Vagina (tissue), 2 donors: ENCODE measurements at regions not wholly inside any gene's neighbourhood (a gene's known extent, or its start where the extent isn't known, plus 50 kb on each side); places are given as distances from the start of the nearest gene placed in this dataset.

Source experiments
- DNase-seq, 2 donors: peaks; one replicate each; pipeline ENCODE4 v3.0.0-alpha.2; 2017; ENCODE audit errors: extremely low spot score in 2 of 2
- H3K27ac ChIP-seq: fragments of 200-600 bp; sonication (generic); one replicate; pipeline ENCODE4 v1.5.1; 2019
- H3K27me3 ChIP-seq: fragments of 200-600 bp; sonication (generic); one replicate; pipeline ENCODE4 v1.5.1; 2019
- H3K36me3 ChIP-seq, 2 donors: fragments of 200-600 bp; sonication (generic); one replicate each; pipeline ENCODE4 v1.5.1; 2017 to 2019
- H3K4me1 ChIP-seq: fragments of 200-600 bp; sonication (generic); one replicate; pipeline ENCODE4 v1.5.1; 2019
- H3K4me3 ChIP-seq, 2 donors: fragments of 200-600 bp; sonication (generic); 1 replicate in 1 of 2; 2 replicates in 1 of 2; pipeline ENCODE4 v1.5.1; 2016 to 2019
- H3K9me3 ChIP-seq: fragments of 200-600 bp; sonication (generic); one replicate; pipeline ENCODE4 v1.5.1; 2019
- POLR2A ChIP-seq, 2 donors: fragments of 450-650 bp; IDR thresholded peaks; one replicate each; pipeline ENCODE4 v1.6.1; 2017; ENCODE audit warnings: antibody characterized with exemption in 2 of 2, mild to moderate bottlenecking in 2 of 2, moderate library complexity in 2 of 2
- POLR2AphosphoS5 ChIP-seq, 2 donors: sonication (generic); formaldehyde crosslinking; IDR thresholded peaks; one replicate each; pipeline ENCODE4 v1.9.0; 2017; ENCODE audit warnings: antibody characterized with exemption in 2 of 2, mild to moderate bottlenecking in 2 of 2, low read depth in 1 of 2; ENCODE audit not compliant: insufficient read depth in 1 of 2
- intact Hi-C: fragments of 100-400 bp; cut with DNase I; formaldehyde crosslinking; loops from one replicate; pipeline ENCODE4 v1.15.1; 2023
- TF ChIP-seq, protein P1 (sequence below), 3 experiments: fragments of 450-650 bp in 2 of 3; fragments of 200-600 bp in 1 of 3; sonication (generic) in 1 of 3; IDR thresholded peaks; one replicate each; pipeline ENCODE4 v1.5.1; 2017 to 2019; ENCODE audit warnings: antibody characterized with exemption in 3 of 3, mild to moderate bottlenecking in 2 of 3, moderate library complexity in 2 of 3

DNA sequence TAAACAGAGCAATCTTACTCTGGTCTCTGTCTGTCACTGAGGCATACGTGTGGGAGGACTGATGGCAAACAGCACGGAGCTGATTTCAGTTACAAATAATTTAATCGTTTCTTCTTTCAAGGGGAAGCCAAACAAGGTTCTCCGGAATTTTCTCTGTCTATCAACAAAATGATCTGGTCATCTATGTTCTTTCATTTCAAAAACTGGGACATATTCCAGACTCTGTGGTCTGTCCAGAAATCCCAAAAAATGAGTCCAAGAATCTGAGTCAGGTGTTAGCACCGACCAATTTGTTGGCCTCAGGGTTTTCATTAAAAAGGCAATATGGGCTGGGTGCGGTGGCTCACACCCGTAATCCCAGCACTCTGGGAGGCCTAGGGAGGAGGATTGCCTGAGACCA, 69.9 kb upstream of the ZNF608 start:
- Histone ChIP-seq H3K27ac (no peak overlapping the region), H3K4me3 (no peak overlapping the region), H3K27me3 (no peaks in the 10 kb centered on the region), H3K36me3 (no peaks in the 10 kb centered on the region), H3K4me1 (no peaks in the 10 kb centered on the region), H3K9me3 (no peaks in the 10 kb centered on the region)
- no peak for DNase-seq
- TF ChIP-seq, protein P1, sequence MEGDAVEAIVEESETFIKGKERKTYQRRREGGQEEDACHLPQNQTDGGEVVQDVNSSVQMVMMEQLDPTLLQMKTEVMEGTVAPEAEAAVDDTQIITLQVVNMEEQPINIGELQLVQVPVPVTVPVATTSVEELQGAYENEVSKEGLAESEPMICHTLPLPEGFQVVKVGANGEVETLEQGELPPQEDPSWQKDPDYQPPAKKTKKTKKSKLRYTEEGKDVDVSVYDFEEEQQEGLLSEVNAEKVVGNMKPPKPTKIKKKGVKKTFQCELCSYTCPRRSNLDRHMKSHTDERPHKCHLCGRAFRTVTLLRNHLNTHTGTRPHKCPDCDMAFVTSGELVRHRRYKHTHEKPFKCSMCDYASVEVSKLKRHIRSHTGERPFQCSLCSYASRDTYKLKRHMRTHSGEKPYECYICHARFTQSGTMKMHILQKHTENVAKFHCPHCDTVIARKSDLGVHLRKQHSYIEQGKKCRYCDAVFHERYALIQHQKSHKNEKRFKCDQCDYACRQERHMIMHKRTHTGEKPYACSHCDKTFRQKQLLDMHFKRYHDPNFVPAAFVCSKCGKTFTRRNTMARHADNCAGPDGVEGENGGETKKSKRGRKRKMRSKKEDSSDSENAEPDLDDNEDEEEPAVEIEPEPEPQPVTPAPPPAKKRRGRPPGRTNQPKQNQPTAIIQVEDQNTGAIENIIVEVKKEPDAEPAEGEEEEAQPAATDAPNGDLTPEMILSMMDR (IDR thresholded peaks at IDR 0.05) = no peak
- TF ChIP-seq POLR2A (IDR thresholded peaks at IDR 0.05) (no peak), POLR2AphosphoS5 (IDR thresholded peaks at IDR 0.05; ENCODE audit: insufficient read depth in 1 of 2, low read depth in 1 of 2) (no peak)
- intact Hi-C loops = no loop called here

DNA sequence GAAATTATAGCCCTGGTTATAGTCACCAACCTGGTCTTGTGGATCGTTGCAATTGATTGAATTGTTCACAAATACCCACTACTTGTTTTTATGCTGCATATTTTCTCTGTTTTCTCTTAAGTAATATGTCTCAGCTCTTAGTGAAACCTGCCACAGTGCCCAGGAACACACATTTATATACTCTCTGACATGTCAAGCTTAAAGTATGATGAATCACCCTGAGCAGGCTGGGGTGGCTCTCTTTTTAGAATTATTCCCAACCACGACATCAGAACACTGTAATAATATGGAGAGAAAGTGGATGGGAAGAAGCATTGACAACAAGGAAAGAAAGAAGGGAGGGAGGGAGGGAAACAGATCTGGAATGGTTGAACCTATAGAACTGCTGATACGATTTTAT, 72.8 kb upstream of the ZNF608 start:
- Histone ChIP-seq H3K9me3 (no peaks in the 10 kb centered on the region), H3K4me1 (peaks cover 5% of the 10 kb centered on the region), H3K27me3 (no peaks in the 10 kb centered on the region), H3K4me3 (no peak overlapping the region), H3K36me3 (no peaks in the 10 kb centered on the region), H3K27ac (no peak overlapping the region)
- no peak for TF ChIP-seq POLR2A (IDR thresholded peaks at IDR 0.05)
- no peak for TF ChIP-seq POLR2AphosphoS5 (IDR thresholded peaks at IDR 0.05; ENCODE audit: insufficient read depth in 1 of 2, low read depth in 1 of 2)
- TF ChIP-seq, protein P1 (IDR thresholded peaks at IDR 0.05) = no peak
- no peak for DNase-seq
- intact Hi-C loops = no loop called here

DNA sequence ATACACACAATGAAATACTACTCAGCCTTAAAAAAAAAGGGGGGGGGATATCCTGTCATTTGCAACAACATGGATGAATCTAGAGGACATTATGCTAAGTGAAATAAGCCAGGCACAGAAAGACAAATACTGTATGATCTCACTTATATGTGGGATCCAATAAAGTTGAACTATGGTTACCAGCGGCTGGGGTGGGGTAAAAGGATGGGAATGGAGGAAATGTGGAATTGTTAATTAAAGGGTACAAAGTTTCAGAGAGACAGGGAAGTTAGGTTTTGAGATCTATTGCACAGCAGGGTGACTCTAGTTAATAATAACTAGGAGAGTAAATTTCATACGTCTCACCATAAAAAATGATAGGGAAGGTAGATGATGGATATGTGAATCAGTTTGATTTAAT, 76.2 kb upstream of the ZNF608 start:
- Histone ChIP-seq H3K27ac (no peak overlapping the region), H3K4me3 (no peak overlapping the region), H3K36me3 (no peaks in the 10 kb centered on the region), H3K27me3 (no peaks in the 10 kb centered on the region), H3K4me1 (peaks cover 5% of the 10 kb centered on the region), H3K9me3 (no peaks in the 10 kb centered on the region)
- DNase-seq = no peak
- intact Hi-C loops = no loop called here
- TF ChIP-seq POLR2A (IDR thresholded peaks at IDR 0.05) (no peak), POLR2AphosphoS5 (IDR thresholded peaks at IDR 0.05; ENCODE audit: insufficient read depth in 1 of 2, low read depth in 1 of 2) (no peak)
- TF ChIP-seq, protein P1 (IDR thresholded peaks at IDR 0.05) = no peak

DNA sequence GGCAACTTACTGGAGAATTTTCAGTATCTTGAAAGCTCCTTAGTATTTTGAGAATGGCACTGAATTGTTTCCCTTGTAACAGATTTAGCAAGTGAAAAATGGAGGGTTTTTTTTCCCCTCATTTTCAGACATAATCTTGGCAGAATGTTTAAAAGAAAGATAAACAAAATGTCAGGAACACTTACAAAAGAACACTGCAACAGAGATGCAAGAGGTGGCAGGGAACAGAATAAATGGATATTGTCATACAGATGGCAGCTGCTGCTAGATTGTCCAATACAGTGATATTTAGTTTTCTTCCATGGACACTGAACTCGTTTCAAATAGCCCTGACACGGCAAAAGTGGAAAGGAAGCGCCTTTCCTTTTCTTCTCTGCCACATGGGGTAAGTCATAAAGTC, 76.9 kb upstream of the ZNF608 start:
- intact Hi-C loops = no loop called here
- Histone ChIP-seq H3K27ac (no peak overlapping the region), H3K27me3 (no peaks in the 10 kb centered on the region)

DNA sequence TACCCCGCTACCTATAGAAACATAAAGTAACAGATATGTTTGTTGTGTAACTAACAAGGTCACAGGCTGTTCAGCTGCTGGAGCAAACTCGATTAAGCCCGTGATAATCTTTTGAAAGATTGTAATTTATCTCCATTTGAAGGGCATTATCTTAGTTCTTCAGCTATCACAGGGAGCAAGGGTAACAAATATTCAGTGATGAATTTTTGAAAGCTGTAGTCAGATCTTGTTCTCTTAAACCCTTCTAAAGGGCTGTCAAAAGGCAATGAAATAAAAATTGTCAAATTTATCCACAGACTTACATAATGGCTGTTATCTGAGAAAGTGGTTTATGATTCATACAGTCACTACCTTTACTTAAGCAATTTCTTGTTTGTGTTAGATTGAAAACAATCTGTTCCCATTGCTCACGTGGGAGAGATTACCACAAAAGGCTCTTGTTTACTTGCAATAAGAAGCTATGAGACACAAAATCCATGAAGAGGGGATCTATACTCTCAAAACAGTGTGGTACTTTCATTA, 78.3 kb upstream of the ZNF608 start:
- H3K27me3 ChIP-seq = no peaks in the 10 kb centered on the region
- TF ChIP-seq, protein P1 (IDR thresholded peaks at IDR 0.05) = no peak
- TF ChIP-seq POLR2A (IDR thresholded peaks at IDR 0.05) (no peak), POLR2AphosphoS5 (IDR thresholded peaks at IDR 0.05; ENCODE audit: insufficient read depth in 1 of 2, low read depth in 1 of 2) (peak in 1 of 2 donors; percentile 70)
- no peak overlapping the region for H3K27ac ChIP-seq
- H3K9me3 ChIP-seq = no peaks in the 10 kb centered on the region
- no peak for DNase-seq
- H3K4me3 ChIP-seq = no peak overlapping the region
- intact Hi-C loops = no loop called here
- peaks cover 5% of the 10 kb centered on the region for H3K4me1 ChIP-seq
- no peaks in the 10 kb centered on the region for H3K36me3 ChIP-seq

More for the DNA sequence above, 76.9 kb upstream of the ZNF608 start:
- no peak for TF ChIP-seq POLR2AphosphoS5 (IDR thresholded peaks at IDR 0.05; ENCODE audit: insufficient read depth in 1 of 2, low read depth in 1 of 2)
- TF ChIP-seq, protein P1 (IDR thresholded peaks at IDR 0.05) = no peak
- TF ChIP-seq POLR2A (IDR thresholded peaks at IDR 0.05) = no peak
- Histone ChIP-seq H3K4me3 (no peak overlapping the region), H3K36me3 (no peaks in the 10 kb centered on the region), H3K4me1 (peaks cover 5% of the 10 kb centered on the region), H3K9me3 (no peaks in the 10 kb centered on the region)
- DNase-seq = no peak
